Gastrocnemius medialis (tissue), 4 donors: ENCODE measurements at regions not wholly inside any gene's neighbourhood (a gene's known extent, or its start where the extent isn't known, plus 50 kb on each side); places are given as distances from the start of the nearest gene placed in this dataset.

Experiments used
- POLR2A ChIP-seq, 2 donors: fragments of 450-650 bp; IDR thresholded peaks; one replicate each; pipeline ENCODE4 v1.6.1; 2017; ENCODE audit warnings: antibody characterized with exemption in 2 of 2, mild to moderate bottlenecking in 2 of 2, moderate library complexity in 2 of 2
- TF ChIP-seq, protein P1 (sequence below), 5 experiments: fragments of 450-650 bp in 3 of 5; fragments of 200-600 bp in 2 of 5; sonication (generic) in 2 of 5; IDR thresholded peaks in 4 of 5; conservative IDR thresholded peaks in 1 of 5; 1 replicate in 4 of 5; 2 replicates in 1 of 5; pipeline ENCODE4 v1.5.1; 2016 to 2019; ENCODE audit warnings: antibody characterized with exemption in 5 of 5, mild to moderate bottlenecking in 3 of 5, moderate library complexity in 3 of 5

- TF ChIP-seq, protein P1, sequence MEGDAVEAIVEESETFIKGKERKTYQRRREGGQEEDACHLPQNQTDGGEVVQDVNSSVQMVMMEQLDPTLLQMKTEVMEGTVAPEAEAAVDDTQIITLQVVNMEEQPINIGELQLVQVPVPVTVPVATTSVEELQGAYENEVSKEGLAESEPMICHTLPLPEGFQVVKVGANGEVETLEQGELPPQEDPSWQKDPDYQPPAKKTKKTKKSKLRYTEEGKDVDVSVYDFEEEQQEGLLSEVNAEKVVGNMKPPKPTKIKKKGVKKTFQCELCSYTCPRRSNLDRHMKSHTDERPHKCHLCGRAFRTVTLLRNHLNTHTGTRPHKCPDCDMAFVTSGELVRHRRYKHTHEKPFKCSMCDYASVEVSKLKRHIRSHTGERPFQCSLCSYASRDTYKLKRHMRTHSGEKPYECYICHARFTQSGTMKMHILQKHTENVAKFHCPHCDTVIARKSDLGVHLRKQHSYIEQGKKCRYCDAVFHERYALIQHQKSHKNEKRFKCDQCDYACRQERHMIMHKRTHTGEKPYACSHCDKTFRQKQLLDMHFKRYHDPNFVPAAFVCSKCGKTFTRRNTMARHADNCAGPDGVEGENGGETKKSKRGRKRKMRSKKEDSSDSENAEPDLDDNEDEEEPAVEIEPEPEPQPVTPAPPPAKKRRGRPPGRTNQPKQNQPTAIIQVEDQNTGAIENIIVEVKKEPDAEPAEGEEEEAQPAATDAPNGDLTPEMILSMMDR (IDR thresholded peaks at IDR 0.05 in 4 of 5, conservative IDR thresholded peaks at IDR 0.05 in 1 of 5): no peak
- TF ChIP-seq POLR2A (IDR thresholded peaks at IDR 0.05): no peak
These were observed 68.7 kb upstream of the TAF11L2 start for GRCh38 chr5:17429353-17429752.
